OCI-LY7 (cell line): ENCODE measurements at regions not wholly inside any gene's neighbourhood (a gene's known extent, or its start where the extent isn't known, plus 50 kb on each side); places are given as distances from the start of the nearest gene placed in this dataset.

Experiments
- BruUV-seq: library from RNA; stranded (reverse); fragments of 400-500 nt; replicated peaks from 2 replicates; lab custom pipeline; 2021; lab: Mats Ljungman, UMichigan
- CTCF ChIA-PET: fragments of 300-600 bp; sonication (Branson Sonifier 250); formaldehyde crosslinking; loops from one replicate; lab custom pipeline; 2022; ENCODE audit warnings: antibody characterized with exemption; ENCODE audit not compliant: unreplicated experiment; lab: Charles Lee
- POLR2A ChIA-PET: fragments of 300-600 bp; sonication (Branson Sonifier 250); formaldehyde crosslinking; loops from one replicate; lab custom pipeline; 2022; ENCODE audit warnings: antibody characterized with exemption; lab: Charles Lee
- DNase-seq: peaks from one replicate; pipeline ENCODE4 v3.0.0-alpha.2; 2015; ENCODE audit warnings: low spot score
- H2AFZ ChIP-seq: fragments of 200-600 bp; sonication (generic), shearing (Covaris generic); 2 replicates; pipeline ENCODE4 v1.6.1; 2014; ENCODE audit warnings: mild to moderate bottlenecking, antibody characterized with exemption, low read length, moderate library complexity
- H3K27ac ChIP-seq: fragments of 200-600 bp; sonication (generic); 2 replicates; pipeline ENCODE4 v1.5.1; 2014; ENCODE audit warnings: mixed run types, low read depth, mild to moderate bottlenecking, moderate library complexity, low read length, inconsistent platforms; ENCODE audit not compliant: poor library complexity, severe bottlenecking
- H3K36me3 ChIP-seq: fragments of 200-600 bp; sonication (generic); 2 replicates; pipeline ENCODE4 v1.6.1; 2014; ENCODE audit warnings: mild to moderate bottlenecking, antibody characterized with exemption, low read length, moderate library complexity, mixed read lengths; ENCODE audit not compliant: insufficient read depth
- H3K4me1 ChIP-seq: fragments of 200-600 bp; sonication (generic); 2 replicates; pipeline ENCODE4 v1.5.1; 2014; ENCODE audit warnings: mild to moderate bottlenecking, low read length; ENCODE audit not compliant: insufficient read depth, poor library complexity, severe bottlenecking
- H3K4me2 ChIP-seq: fragments of 200-600 bp; sonication (generic); 2 replicates; pipeline ENCODE4 v1.6.1; 2014; ENCODE audit warnings: mild to moderate bottlenecking, low read length
- H3K4me3 ChIP-seq: fragments of 200-600 bp; sonication (generic); 2 replicates; pipeline ENCODE4 v1.5.1; 2014; ENCODE audit warnings: mild to moderate bottlenecking, low read depth, low read length; ENCODE audit not compliant: poor library complexity, severe bottlenecking
- H3K79me2 ChIP-seq: fragments of 200-600 bp; sonication (generic); 2 replicates; pipeline ENCODE4 v1.6.1; 2016; ENCODE audit warnings: low read depth, mild to moderate bottlenecking, low read length, moderate library complexity, mixed read lengths; ENCODE audit not compliant: insufficient read depth
- H3K9me2 ChIP-seq: fragments of 200-600 bp; sonication (generic); 2 replicates; pipeline ENCODE4 v1.6.1; 2016; ENCODE audit warnings: mild to moderate bottlenecking, low read length, mixed read lengths; ENCODE audit not compliant: insufficient read depth
- H3K9me3 ChIP-seq: fragments of 200-600 bp; sonication (generic); 2 replicates; pipeline ENCODE4 v1.6.1; 2014; ENCODE audit warnings: mild to moderate bottlenecking, mixed run types, low read length, mixed read lengths
- H4K20me1 ChIP-seq: fragments of 200-600 bp; sonication (generic); 2 replicates; pipeline ENCODE4 v1.6.1; 2014; ENCODE audit warnings: mild to moderate bottlenecking, antibody characterized with exemption, low read length, moderate library complexity, mixed read lengths; ENCODE audit not compliant: insufficient read depth
- CTCF ChIP-seq: fragments of 200-600 bp; sonication (generic); conservative IDR thresholded peaks from 2 replicates; pipeline ENCODE4 v1.5.1; 2014; ENCODE audit warnings: mild to moderate bottlenecking, antibody characterized with exemption, low read length, moderate library complexity, mixed read lengths
- EZH2phosphoT487 ChIP-seq: fragments of 200-600 bp; sonication (generic); IDR thresholded peaks from 2 replicates; pipeline ENCODE4 v1.6.1; 2018; ENCODE audit warnings: low read depth, borderline replicate concordance, mild to moderate bottlenecking, mixed run types, antibody characterized with exemption, low read length, moderate library complexity, mixed read lengths
- intact Hi-C: fragments of 100-400 bp; cut with micrococcal nuclease; formaldehyde crosslinking; loops from one replicate; pipeline ENCODE4 v1.10.0; 2022; ENCODE audit not compliant: unreplicated experiment

GRCh38 chr2:78418021-78418420, 607.5 kb upstream of the REG3G start:
- ChIA-PET POLR2A (no interaction called here), CTCF (no interaction called here)
- Histone ChIP-seq H3K27ac (no peak overlapping the region), H3K9me2 (no peaks in the 10 kb centered on the region), H3K36me3 (no peaks in the 10 kb centered on the region), H3K4me3 (no peak overlapping the region), H3K4me2 (no peak overlapping the region), H3K79me2 (no peaks in the 10 kb centered on the region), H3K9me3 (no peaks in the 10 kb centered on the region), H4K20me1 (no peaks in the 10 kb centered on the region), H3K4me1 (no peaks in the 10 kb centered on the region), H2AFZ (no peak overlapping the region)
- intact Hi-C loops, result no loop called here
- BruUV-seq, result no TSS peak
- no peak for DNase-seq
- TF ChIP-seq EZH2phosphoT487 (no peak), CTCF (no peak)

GRCh38 chr2:78420132-78420531, 605.4 kb upstream of the REG3G start:
- H3K79me2 ChIP-seq, result no peaks in the 10 kb centered on the region
- no peaks in the 10 kb centered on the region for H3K4me1 ChIP-seq
- no peak overlapping the region for H3K4me2 ChIP-seq
- H3K27ac ChIP-seq, result no peak overlapping the region
- no TSS peak for BruUV-seq
- no peak overlapping the region for H2AFZ ChIP-seq
- no peaks in the 10 kb centered on the region for H3K9me2 ChIP-seq
- ChIA-PET CTCF (no interaction called here), POLR2A (interaction anchor here (0.7 kb wide), 2 partner anchors 49 to 1685 kb away, joined by 3 to 4 read pairs; no protein-coding TSS in a partner anchor)
- no peak for DNase-seq
- TF ChIP-seq CTCF, result no peak
- no peak for TF ChIP-seq EZH2phosphoT487
- H4K20me1 ChIP-seq, result no peaks in the 10 kb centered on the region
- H3K4me3 ChIP-seq, result no peak overlapping the region
- H3K9me3 ChIP-seq, result no peaks in the 10 kb centered on the region
- intact Hi-C loops, result no loop called here
- H3K36me3 ChIP-seq, result no peaks in the 10 kb centered on the region

GRCh38 chr2:78423631-78424030, 601.9 kb upstream of the REG3G start:
- Histone ChIP-seq H3K4me1 (no peaks in the 10 kb centered on the region), H3K36me3 (no peaks in the 10 kb centered on the region), H3K4me2 (no peak overlapping the region), H3K27ac (no peak overlapping the region), H3K4me3 (no peak overlapping the region), H3K9me2 (no peaks in the 10 kb centered on the region), H3K9me3 (no peaks in the 10 kb centered on the region), H4K20me1 (no peaks in the 10 kb centered on the region), H3K79me2 (no peaks in the 10 kb centered on the region), H2AFZ (no peak overlapping the region)
- no TSS peak for BruUV-seq
- no peak for DNase-seq
- CTCF ChIA-PET, result no interaction called here
- TF ChIP-seq EZH2phosphoT487, result no peak
- no peak for TF ChIP-seq CTCF
- intact Hi-C loops, result no loop called here
- POLR2A ChIA-PET, result no interaction called here
